ENCODE measurements at regions not wholly inside any gene's neighbourhood (a gene's known extent, or its start where the extent isn't known, plus 50 kb on each side); places are given as distances from the start of the nearest gene placed in this dataset.

DNA sequence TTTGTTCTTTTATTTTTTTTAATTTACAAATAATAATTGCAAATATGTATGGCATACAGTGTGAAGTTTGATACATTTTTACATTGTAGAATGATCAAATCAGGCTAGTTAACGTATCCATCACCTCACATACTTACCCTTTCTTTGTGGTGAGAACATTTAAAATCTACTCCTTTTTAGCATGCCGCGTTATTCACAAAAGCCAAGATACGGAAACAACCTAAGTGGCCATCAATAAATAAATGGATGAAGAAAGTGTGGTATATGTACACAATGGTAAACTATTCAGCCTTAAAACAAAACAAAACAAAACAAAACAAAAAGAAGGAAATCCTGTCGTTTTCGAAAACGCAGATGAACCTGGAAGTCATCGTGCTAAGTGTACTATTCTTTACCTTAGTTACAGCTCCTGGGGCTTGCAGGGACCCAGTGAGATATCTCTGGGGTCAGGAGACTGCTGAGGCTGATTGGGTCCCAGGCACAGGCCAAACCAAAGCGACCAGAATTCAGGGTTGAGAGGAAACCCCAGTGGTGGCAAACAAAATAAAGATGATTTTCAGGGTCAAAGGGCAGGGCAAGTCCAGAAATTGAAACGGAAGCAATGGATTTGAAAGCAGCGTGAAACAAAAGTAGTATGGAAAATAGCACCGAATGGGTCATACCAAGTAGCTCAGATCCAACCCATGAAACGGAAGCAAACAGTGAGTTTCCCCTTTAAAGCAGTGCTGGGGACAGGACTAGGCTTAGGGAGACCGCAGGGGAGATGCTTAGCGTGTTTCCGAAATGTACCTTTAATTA lies 188.2 kb downstream of the PLPP3 start:
- no peak for DNase-seq

DNA sequence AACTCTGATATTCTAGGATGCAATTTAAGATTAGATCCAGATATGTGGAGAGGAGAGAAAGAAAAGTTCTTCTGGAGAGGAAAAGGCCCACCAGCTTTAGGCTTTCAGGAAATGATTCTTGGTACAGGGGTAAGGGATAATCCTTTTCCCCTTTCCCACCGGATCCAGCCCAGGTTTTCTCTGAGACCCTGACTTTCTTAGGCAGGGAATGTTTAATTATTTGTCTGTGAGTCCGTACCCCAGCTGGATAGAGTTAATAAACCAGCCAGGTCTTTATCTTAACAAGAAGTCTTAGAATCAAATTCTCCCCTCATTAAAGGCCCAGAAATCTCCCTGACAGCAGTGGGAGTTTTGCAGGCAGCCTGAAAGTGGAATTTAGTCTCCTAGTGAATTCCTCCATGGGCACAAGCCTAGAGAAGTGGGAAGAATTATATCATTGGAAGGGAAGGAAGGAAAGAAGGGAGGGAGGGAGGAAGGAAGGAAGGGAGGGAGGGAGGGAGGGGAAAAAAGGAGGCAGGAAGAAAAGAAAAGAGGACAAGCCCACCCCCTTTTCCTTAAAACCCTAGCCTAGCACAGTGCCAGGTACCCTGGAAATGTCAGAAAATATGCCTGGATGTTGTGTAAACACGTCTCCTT lies 189.0 kb downstream of the PLPP3 start:
- no peak for DNase-seq

DNA sequence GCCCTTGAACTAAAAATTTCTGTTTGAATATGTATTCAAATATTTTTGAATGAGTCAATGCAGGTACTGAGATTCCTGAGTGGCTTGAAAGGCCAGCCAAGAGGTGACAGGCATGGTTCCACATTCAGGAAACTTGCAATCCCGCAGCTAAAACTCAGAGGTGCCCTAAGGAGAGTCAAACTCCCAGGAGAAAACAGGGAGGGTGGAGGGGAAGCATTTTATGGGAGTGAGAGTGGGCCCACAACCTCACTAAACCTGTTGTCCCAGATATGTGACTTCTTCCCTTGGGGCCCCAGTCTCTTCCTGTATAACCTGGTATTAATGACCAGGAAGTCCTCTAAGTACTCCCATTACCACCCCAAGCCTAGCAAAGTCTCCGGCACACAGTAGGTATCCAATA lies 189.6 kb downstream of the PLPP3 start:
- DNase-seq, result no peak

DNA sequence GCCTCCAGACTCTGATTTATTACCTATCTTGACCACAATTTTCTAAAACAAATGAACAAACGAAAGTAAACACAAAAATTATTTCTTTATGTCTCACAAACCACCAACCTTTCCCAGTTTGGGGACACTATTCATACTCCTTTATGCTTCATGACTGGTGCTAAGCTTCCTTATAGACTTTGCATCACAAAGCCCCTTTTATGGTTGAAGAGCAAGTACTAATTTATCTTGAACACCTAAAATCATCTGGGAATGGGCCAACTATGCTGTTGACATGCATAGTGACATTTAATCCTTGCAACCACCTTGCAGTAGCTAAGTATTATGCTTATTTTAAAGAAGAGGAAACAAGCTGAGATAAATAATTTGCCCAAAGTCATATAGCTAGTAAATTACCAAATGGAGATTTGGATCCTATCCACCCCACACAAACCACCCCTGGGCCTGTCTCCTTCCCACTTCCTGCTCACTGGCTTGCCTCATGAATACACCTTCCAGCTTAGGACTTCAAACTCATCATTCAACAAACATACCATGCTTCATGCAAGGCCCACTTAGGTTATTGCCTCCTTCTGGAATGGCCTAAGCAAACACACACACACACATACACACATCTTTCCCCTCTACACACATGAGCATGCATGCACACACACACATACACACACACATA lies 192.2 kb downstream of the PLPP3 start:
- DNase-seq, result no peak

DNA sequence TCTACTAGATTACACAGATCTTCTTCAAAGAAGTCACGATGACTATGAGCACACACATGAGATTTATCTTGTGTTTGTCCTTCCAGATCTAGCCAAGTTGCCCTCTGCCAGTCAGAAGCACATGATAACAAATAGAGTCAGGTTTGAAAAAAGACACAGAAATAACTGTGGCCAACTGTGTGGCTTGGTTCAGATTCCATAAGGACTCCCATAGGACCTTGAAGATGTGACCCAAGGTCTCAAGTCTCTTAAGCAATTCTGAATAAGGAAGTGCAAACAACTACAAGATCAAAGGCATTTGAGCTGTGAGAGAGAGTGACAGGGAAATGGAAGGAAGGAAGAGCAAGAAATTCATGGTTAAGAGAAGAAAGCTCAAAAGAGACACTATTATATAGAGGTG lies 194.0 kb downstream of the PLPP3 start:
- no peak for DNase-seq

DNA sequence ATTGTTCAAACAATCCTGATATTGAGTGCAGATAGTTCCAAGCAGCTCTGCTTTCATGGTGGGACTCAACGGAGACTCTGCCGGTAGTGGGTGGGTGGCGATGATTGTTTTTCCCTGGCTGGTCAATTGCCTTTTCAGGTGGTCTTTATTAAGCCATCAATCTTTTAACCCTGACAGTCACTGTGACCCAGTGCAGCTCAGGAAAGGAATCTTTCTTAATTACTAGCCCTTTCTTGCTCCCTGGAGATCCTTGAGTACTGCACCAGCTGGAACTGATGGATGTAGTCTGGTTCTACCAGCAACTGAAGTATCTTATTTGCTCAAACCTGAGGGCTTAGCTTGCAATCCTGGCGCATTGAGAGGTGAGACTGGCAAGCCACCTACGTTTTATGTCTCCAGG lies 196.4 kb downstream of the PLPP3 start:
- no peak for DNase-seq

DNA sequence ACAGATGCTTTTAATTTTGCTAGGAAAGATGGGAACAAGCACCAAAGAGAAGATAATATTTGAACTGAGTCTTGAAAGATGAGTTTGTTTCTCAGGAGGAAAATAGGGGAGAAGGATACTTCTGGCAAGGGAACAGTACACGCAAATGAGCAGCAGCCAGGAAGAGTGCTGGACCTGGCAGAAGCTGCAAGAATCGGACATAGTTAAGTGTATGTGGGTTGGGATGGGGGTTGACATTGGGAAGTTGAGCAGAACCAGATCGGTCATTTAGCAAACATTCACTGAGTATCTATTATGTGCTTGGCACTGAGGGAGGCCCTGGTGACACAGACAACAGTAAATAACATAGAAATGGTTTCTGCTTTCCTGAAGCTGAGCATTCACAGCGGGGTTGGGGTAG lies 198.8 kb downstream of the PLPP3 start:
- no peak for DNase-seq

DNA sequence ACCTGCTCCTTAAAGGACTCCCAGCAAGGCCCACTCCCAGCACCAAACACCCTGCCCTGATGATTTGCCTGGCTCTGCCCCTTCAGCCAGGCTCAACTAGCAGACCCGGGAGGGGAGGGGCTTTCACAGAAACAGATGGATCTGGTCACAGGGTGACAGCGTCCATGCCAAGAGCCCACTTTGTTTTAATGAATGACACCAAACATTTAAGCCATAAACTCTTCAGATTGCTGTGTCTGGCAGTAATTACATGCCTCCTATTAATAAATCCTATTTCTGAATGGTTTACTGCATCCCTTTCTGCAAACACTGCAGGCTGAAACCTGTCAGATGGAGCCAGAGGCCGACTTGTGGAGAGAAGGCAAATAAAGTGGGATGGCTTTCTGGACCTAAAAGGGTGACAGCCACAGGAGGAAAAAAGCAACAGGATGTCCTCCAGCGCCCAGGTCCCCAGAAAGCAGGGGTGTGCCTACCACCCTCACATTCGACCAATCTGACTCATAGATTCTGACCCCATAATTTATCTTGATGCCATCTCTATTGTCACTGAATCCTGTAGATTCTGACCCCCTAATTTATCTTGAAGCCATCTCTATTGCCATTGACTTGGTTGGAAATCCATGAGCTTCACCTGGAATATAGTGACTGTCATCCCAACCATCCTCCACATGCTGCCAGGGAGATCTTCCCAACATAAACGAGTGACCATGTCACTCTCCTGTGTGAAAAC lies 200.9 kb downstream of the PLPP3 start:
- DNase-seq, result no peak

DNA sequence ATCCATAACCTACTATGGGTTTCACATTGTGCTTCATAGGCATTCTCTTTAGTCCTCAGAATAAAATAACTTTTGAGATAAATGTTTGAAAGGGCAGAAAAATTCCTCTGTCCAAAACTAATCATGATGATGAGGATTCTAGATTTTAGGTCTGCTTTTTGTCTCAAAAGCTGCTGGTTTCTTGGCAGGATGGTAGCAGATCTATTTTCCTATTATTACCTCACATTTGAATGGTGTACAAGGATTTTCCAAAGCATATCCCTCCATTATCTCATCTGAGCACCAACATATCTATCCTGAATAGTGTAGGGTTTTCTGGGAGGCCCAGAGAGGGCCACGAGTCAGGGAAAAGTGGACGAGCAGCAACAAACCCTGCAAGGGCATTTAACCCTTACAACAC lies 201.9 kb downstream of the PLPP3 start:
- no peak for DNase-seq

DNA sequence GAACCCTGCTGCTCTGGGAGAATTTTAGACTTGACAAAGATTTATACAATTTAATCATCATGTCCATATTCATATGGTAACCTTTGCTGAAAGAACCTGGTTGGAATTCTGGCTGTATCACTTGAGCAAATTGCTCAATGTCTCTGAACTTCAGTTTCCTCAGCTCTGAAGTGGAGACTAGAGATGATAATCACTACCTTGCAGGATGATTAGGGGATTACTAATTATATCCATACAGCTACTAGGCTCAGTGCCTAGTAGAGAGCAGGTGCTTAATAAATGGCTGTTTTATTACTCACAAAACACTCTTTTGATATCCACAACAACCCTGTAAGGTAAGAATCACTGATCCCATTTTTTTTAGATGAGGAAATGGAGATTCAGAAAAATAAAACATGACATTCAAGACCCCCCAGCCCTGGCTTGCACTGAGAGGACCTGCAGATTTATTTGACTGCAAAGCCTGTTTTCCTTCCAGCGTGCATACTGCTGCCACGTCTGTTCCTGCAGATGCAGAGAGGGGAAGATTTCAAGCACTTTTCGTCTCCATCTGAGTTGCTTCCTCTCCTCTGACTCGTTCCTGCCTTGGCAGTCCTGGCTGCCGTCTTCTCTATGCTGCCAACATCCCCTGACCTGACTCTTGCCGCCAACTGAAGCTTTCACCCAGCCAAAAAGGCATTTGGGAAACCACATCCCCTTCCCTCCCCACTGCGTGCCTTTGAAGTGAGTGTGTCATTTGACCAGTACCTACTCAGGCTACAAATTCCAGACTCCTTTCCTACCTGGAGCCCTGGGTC lies 203.0 kb downstream of the PLPP3 start:
- peak; percentile 79 for DNase-seq

DNA sequence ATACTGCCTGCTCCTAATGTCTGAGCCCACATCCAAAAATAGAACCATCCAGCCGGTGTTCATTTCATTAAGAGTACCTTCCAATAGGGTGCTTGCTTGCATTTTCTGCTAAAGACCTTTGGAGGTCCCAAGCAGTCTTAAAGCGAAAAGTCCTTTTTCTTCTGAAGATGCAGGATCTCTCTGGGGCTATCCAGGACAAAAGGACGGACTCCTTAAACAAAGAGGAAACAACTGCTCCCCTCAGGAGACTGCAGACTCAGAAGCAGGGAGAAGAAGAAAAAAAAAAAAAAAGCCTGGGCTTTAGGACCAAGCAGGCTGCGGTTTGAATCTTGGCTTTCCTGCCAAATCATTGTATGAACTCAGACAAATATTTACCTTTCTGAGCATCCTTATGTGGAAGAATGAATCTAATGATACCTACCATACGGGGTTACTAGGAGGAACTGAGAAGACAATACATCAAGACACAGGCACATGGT lies 204.0 kb downstream of the PLPP3 start:
- DNase-seq, result no peak

DNA sequence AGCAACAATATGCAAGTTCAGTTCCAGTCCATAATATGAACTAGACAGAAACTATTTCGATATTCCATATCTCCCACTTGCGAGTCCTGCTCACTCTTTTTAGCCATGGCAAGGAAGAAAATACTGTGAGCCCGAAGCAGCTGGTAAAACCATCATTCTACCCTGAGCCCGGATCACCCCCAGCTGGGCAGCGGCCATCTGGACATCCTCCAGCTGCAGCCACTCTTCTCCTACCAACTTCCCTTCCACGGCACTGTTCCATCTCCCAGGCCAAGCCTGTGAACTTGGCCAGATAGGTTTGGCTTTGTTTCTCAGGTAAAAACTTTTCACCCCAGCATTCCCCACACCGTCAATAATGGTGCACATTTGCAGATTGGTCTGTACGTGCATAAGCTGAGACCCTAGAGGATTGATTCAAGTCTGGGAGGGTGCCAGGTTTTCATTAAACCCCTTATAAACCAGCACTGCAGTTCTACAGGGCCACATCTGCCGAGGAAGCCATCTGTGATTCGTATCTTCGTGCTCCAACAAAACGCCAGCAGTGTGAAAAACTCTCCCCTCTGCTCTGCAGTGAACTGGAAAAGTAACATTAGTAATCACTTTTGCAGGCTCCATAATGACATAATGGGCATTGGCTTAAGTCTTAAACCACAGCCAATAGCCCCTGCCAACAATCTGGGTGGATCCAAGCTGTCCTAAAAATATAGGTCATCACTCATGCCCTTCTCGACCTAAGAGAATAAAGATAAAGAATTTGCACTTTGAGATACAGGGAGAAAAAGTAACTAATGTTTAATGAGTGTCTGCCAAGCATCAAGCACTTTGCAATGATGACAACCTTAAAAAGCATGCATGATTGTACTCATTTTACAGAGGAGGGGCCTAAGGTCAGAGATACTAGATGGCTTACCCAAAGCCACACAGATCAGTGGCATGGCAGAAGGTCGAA lies 205.1 kb downstream of the PLPP3 start:
- DNase-seq, result peak; percentile 85

DNA sequence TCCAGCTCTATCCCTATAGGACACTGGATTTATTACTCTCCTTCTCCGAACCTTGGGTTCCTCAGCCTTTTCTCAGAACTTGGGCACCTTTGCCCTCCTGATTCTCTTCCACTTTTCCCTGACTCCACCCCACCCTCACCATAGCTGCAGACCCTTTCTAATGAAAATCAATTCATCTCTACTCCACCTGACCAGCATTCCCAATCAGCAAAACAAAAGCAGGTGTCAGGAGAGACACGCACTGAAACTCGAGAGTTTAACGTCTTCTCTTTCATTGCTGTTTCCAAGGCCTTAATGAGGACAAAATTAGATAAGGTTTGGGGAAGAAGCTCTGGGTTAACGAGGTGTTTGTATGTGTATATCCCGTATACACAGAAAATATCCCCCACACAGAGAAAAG lies 208.8 kb downstream of the PLPP3 start:
- DNase-seq, result no peak

DNA sequence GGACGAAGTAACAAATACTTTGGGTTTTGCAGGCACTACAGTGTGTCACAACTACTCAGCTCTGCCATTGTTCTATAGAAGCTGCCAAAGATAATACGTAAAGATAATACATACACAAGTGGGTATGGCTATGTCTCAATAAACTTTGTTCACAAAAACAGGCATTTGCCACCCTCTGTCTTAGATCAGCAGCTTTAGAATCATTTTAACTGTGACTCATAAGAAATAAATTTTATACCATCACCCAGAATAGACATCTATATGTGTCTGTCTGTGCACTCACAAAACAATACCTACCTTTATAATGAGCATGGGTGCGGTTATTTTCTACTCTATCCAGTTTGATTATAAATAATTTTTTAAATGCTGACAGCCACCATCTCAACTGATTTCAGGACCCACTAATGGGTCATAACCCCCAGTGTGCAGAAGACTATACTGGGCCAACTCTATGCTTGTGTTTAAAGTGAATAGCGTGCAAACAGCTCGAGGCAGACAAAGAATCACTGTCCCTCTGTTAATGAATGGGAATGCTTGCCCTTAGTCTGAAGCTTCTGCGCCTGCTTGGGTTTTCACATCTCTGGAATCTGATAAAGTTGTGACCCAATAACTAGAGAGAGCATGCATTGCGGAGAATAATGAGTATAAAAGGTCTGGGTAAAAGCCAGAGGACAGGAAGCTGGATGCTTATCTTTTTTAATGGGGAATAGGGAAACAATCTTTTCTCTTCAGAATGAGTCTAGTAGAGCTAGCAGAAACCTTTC lies 216.2 kb downstream of the PLPP3 start:
- no peak for DNase-seq

DNA sequence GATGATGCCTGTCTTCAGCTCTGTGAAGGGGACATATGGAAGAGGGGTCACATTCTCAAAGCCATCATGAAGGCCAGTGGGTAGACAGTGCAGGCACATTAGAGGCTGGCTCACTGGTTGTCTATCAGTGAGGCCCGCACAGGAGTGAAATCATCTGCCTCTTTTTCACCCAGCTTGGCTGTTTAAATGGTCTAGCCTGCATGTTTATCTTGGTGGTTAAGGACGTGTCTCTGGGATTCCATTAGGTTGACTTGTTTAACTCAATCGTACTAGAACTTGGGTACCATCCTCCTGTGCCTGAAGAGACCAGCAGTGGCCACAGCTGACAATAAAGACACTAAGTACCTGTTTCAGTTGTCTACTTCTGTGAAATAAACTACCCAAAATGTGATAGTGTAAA lies 219.3 kb downstream of the PLPP3 start:
- DNase-seq, result no peak

DNA sequence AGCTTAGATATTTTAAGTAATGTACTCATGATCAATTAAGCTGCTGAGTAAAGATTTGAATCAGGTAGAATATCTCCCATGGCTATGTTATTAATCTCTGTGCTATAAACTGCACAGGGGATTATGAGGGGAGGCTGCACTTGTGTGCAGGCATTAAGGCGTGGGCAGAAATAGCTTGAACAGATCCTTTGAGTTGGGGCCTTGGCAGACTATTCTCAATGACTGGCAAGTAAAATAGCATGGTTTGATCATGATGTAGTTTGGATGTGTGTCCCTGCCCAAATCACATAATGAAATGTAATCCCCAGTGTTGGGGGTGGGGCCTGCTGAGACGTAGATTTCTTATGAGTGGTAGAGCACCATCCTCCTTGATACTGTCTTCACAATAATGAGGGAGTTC lies 220.3 kb downstream of the PLPP3 start:
- DNase-seq, result no peak

DNA sequence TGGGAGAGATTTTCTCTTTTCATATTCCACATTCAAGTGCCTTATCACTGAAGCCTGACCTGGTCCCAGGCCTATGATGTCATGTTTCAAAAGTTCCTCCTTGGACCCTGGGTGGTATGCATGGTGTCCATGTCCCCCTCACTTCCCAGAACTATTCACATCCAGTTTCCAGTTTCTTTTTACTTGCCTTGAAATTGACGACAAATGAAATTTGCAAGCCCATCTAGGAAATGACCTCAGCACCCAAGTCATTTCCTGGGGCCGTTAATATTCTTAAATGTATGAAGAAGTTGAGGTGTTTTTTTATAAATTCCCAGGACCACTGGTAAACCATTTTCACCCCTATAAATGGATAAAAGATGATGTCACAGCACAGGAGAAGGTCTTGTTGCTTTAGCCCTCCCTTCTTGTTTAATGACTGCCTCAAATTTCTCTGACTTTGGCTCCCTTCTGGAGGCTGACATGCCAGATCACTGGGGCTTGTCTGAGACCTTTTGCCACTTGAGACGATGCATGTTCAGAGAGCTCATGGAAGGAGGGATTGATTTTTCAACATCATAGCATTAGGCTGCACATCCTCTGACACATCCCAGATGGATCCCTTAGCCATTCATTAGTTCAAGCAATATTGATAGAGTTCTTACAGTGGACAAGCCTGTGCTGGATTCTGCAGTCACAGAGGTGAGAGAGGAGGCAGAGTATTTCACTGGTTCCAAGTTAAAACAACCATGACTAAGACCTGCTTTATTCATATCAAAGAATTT lies 221.3 kb downstream of the PLPP3 start:
- no peak for DNase-seq

DNA sequence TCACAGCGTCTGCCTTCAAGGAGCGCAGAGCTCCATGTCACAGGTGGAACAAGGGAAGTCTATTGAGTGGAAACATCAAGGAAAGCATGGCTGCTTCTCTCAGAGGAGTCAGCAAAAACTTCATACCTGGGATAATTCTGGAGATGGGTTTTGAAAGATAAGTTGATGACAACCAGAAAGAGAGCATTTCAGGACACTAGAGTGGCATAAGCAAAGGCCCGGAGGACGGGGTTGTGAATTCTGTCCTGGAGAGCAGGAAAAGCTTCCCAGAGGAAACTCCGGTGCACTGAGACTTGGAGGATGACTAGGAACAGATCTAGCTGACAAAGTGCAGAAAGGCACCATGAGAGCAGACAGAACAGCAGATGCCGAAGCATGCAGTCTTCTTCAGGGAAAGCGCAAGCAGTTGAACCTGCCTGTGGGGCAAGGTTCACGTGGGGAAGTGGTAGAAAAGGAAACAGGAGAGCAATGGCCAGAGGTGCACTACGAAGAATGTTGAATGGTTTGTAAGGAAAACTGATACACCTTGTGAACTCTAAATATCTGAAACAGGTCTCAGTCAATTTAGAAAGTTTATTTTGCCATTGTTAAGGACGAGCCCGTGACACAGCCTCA lies 222.9 kb downstream of the PLPP3 start:
- DNase-seq, result no peak

DNA sequence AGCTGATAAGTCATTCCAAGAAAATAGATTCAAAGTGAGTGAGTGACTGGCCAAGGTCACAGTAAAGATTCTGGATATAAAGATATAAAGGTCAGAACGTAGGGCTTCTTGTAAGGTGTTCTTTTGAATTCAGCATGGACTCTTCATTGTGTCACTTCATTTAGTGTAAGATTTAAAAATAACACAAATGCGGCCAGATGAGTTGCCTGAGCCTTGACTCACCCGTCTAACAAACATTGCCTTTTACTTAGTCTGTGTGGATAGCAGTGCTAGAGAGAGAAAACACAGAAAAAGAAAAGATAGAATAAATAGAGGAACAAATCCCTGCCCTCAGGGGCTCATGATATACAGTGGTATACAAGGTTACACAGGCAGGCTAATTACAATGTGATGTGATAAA lies 223.4 kb downstream of the PLPP3 start:
- no peak for DNase-seq
